ENCODE measurements at regions not wholly inside any gene's neighbourhood (a gene's known extent, or its start where the extent isn't known, plus 50 kb on each side); places are given as distances from the start of the nearest gene placed in this dataset.

GRCh38 chr12:124726596-124727263 lies 136.9 kb downstream of the SCARB1 start:
- DNase-seq: no peak

GRCh38 chr12:124725597-124726237 lies 137.9 kb downstream of the SCARB1 start:
- DNase-seq: no peak

GRCh38 chr12:124725099-124725498 lies 138.6 kb downstream of the SCARB1 start:
- no peak for DNase-seq

- DNase-seq: no peak
Observed at GRCh38 chr12:124722878-124723277, 140.8 kb downstream of the SCARB1 start.

GRCh38 chr12:124721501-124722162 lies 142.0 kb downstream of the SCARB1 start:
- no peak for DNase-seq

- DNase-seq: no peak
Observed at GRCh38 chr12:124720681-124721500, 142.8 kb downstream of the SCARB1 start.

- no peak for DNase-seq
Observed at GRCh38 chr12:124720004-124720680, 143.5 kb downstream of the SCARB1 start.

GRCh38 chr12:124719231-124719630 lies 144.4 kb downstream of the SCARB1 start:
- no peak for DNase-seq

- no peak for DNase-seq
Observed at GRCh38 chr12:124718458-124718857, 145.2 kb downstream of the SCARB1 start.

- DNase-seq: no peak
Observed at GRCh38 chr12:124718036-124718435, 145.6 kb downstream of the SCARB1 start.

GRCh38 chr12:124717318-124717717 lies 146.3 kb downstream of the SCARB1 start:
- no peak for DNase-seq

GRCh38 chr12:124716208-124717130 lies 147.2 kb downstream of the SCARB1 start:
- DNase-seq: no peak

GRCh38 chr12:124715121-124715990 lies 147.9 kb upstream of the NCOR2 start:
- DNase-seq: no peak

- DNase-seq: no peak
Observed at GRCh38 chr12:124713436-124714082, 146.1 kb upstream of the NCOR2 start.

- DNase-seq: no peak
Observed at GRCh38 chr12:124713041-124713435, 145.6 kb upstream of the NCOR2 start.

GRCh38 chr12:124711344-124711743 lies 143.9 kb upstream of the NCOR2 start:
- DNase-seq: no peak

- DNase-seq: no peak
Observed at GRCh38 chr12:124709722-124710687, 142.6 kb upstream of the NCOR2 start.

GRCh38 chr12:124707316-124707715 lies 139.9 kb upstream of the NCOR2 start:
- DNase-seq: no peak
